ENCODE measurements at regions not wholly inside any gene's neighbourhood (a gene's known extent, or its start where the extent isn't known, plus 50 kb on each side); places are given as distances from the start of the nearest gene placed in this dataset.

- 56 to 72% (median 59%) methylated on average over 5 of the region's 5 CpGs for WGBS, 4 donors
- Histone ChIP-seq H3K4me3 (no peak overlapping the region), H3K9me3 (replicated peaks in 1 of 3) (no peaks in the 10 kb centered on the region), H3K27ac (no peak overlapping the region), H3K36me3 (replicated peaks in 1 of 2) (no peaks in the 10 kb centered on the region), H3K4me1 (replicated peaks in 1 of 2) (no peaks in the 10 kb centered on the region), H3K27me3 (no peaks in the 10 kb centered on the region)
- TF ChIP-seq POLR2A (IDR thresholded peaks at IDR 0.05) (no peak), CTCF (IDR thresholded peaks at IDR 0.05) (no peak)
- intact Hi-C loops (cut with DNase I), result no loop called here
- DNase-seq, result no peak
Observed at GRCh38 chr1:163596541-163597258, 274.9 kb downstream of the NUF2 start.

- H3K4me1 ChIP-seq (replicated peaks in 1 of 2), result no peaks in the 10 kb centered on the region
- TF ChIP-seq CTCF (IDR thresholded peaks at IDR 0.05) (no peak), POLR2A (IDR thresholded peaks at IDR 0.05) (no peak)
- no peak overlapping the region for H3K27ac ChIP-seq
- no peak overlapping the region for H3K4me3 ChIP-seq
- no peak for DNase-seq
- intact Hi-C loops (cut with DNase I), result no loop called here
- H3K9me3 ChIP-seq (replicated peaks in 1 of 3), result no peaks in the 10 kb centered on the region
- no peaks in the 10 kb centered on the region for H3K36me3 ChIP-seq (replicated peaks in 1 of 2)
- no peaks in the 10 kb centered on the region for H3K27me3 ChIP-seq
- WGBS, 4 donors, result 76 to 90% (median 86%) methylated on average over 6 of the region's 6 CpGs
Observed at GRCh38 chr1:163604321-163604720, 282.6 kb downstream of the NUF2 start.

- Histone ChIP-seq H3K27ac (no peak overlapping the region), H3K9me3 (replicated peaks in 1 of 3) (no peaks in the 10 kb centered on the region), H3K4me3 (no peak overlapping the region), H3K36me3 (replicated peaks in 1 of 2) (no peaks in the 10 kb centered on the region), H3K4me1 (replicated peaks in 1 of 2) (no peaks in the 10 kb centered on the region), H3K27me3 (no peaks in the 10 kb centered on the region)
- intact Hi-C loops (cut with DNase I), result no loop called here
- WGBS, 4 donors, result 72 to 83% (median 78%) methylated on average over 3 of the region's 3 CpGs
- TF ChIP-seq CTCF (IDR thresholded peaks at IDR 0.05), result no peak
- no peak for TF ChIP-seq POLR2A (IDR thresholded peaks at IDR 0.05)
- no peak for DNase-seq
Observed at GRCh38 chr1:163604896-163605295, 283.1 kb downstream of the NUF2 start.

GRCh38 chr1:163608979-163609378 lies 287.2 kb downstream of the NUF2 start:
- 86 to 92% (median 87%) methylated on average over 2 of the region's 2 CpGs for WGBS, 4 donors
- Histone ChIP-seq H3K4me3 (no peak overlapping the region), H3K9me3 (replicated peaks in 1 of 3) (no peaks in the 10 kb centered on the region), H3K27ac (no peak overlapping the region), H3K27me3 (no peaks in the 10 kb centered on the region), H3K36me3 (replicated peaks in 1 of 2) (no peaks in the 10 kb centered on the region), H3K4me1 (replicated peaks in 1 of 2) (no peaks in the 10 kb centered on the region)
- intact Hi-C loops (cut with DNase I), result no loop called here
- TF ChIP-seq POLR2A (IDR thresholded peaks at IDR 0.05) (no peak), CTCF (IDR thresholded peaks at IDR 0.05) (no peak)
- no peak for DNase-seq
